ENCODE measurements at regions not wholly inside any gene's neighbourhood (a gene's known extent, or its start where the extent isn't known, plus 50 kb on each side); places are given as distances from the start of the nearest gene placed in this dataset.

DNA sequence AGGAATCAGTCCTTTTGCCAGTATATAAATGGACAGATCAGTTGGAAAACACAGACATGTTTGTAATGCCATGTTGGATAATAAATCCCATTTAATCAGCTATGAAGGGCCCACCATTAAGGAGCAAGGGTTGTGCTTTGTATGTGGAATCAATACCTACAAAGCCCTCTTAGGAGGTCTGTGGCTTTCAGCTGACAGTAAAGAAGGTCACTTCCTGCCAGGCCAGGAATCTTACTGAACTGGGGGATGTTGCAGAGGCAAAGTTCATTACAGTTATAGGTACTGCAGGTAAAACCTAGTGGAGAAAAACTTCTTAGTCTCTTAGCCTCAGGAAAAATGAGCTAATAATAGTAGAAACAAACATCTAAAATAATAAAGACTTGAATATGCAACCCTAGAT, 129.5 kb downstream of the FAM76B start:
- H3K4me3 ChIP-seq, result no peak overlapping the region
- intact Hi-C loops (cut with DNase I; ENCODE audit: low total_unique reads), result no loop called here
- H3K9me3 ChIP-seq, result peaks cover 0 to 5% (median 0%) of the 10 kb centered on the region in 8 donors
- H3K36me3 ChIP-seq, result no peaks in the 10 kb centered on the region
- H3K4me1 ChIP-seq, result no peaks in the 10 kb centered on the region
- no peak for DNase-seq
- no peaks in the 10 kb centered on the region for H3K27me3 ChIP-seq (replicated peaks in 1 of 7)
- H3K27ac ChIP-seq, result no peak overlapping the region
- TF ChIP-seq POLR2AphosphoS5 (IDR thresholded peaks at IDR 0.05), result no peak
- no peak for TF ChIP-seq POLR2A (IDR thresholded peaks at IDR 0.05)
- TF ChIP-seq, protein P1, sequence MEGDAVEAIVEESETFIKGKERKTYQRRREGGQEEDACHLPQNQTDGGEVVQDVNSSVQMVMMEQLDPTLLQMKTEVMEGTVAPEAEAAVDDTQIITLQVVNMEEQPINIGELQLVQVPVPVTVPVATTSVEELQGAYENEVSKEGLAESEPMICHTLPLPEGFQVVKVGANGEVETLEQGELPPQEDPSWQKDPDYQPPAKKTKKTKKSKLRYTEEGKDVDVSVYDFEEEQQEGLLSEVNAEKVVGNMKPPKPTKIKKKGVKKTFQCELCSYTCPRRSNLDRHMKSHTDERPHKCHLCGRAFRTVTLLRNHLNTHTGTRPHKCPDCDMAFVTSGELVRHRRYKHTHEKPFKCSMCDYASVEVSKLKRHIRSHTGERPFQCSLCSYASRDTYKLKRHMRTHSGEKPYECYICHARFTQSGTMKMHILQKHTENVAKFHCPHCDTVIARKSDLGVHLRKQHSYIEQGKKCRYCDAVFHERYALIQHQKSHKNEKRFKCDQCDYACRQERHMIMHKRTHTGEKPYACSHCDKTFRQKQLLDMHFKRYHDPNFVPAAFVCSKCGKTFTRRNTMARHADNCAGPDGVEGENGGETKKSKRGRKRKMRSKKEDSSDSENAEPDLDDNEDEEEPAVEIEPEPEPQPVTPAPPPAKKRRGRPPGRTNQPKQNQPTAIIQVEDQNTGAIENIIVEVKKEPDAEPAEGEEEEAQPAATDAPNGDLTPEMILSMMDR (IDR thresholded peaks at IDR 0.05 in 8 of 11, conservative IDR thresholded peaks at IDR 0.05 in 3 of 11), result no peak

- 84 to 100% (median 95%) methylated on average over 1 of the region's 1 CpG for WGBS, 5 donors
- Histone ChIP-seq H3K9me3 (peaks cover 0 to 5% (median 0%) of the 10 kb centered on the region in 8 donors), H3K27ac (no peak overlapping the region), H3K36me3 (no peaks in the 10 kb centered on the region), H3K27me3 (replicated peaks in 1 of 7) (no peaks in the 10 kb centered on the region), H3K4me1 (no peaks in the 10 kb centered on the region), H3K4me3 (no peak overlapping the region)
- TF ChIP-seq POLR2A (IDR thresholded peaks at IDR 0.05) (no peak), POLR2AphosphoS5 (IDR thresholded peaks at IDR 0.05) (no peak)
- TF ChIP-seq, protein P1 (IDR thresholded peaks at IDR 0.05 in 8 of 11, conservative IDR thresholded peaks at IDR 0.05 in 3 of 11), result no peak
- DNase-seq, result no peak
- intact Hi-C loops (cut with DNase I; ENCODE audit: low total_unique reads), result no loop called here
Observed at GRCh38 chr11:95659088-95659487, 130.5 kb downstream of the FAM76B start.

DNA sequence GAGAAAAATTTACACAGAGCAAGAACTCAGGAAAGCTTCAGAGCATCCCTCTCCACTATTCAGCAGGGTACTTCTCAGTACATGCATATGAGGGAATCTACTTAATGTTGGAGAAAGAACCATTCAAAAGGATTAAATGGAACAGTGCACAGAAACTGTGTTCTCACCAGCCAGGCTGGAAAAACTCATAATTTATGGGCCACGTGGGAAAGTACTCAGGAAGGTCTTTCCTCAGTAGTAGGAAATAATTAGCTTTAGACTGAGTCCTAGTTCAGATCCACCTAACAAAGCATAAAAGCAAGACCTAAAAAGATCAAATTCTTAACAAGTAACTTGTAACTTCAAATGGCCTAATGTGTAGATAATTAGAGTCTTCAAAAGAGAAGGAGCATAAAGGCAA, 134.0 kb downstream of the FAM76B start:
- intact Hi-C loops (cut with DNase I; ENCODE audit: low total_unique reads), result no loop called here
- Histone ChIP-seq H3K4me1 (peaks cover 0 to 7% (median 1%) of the 10 kb centered on the region in 6 donors), H3K4me3 (no peak overlapping the region), H3K27me3 (replicated peaks in 1 of 7) (no peaks in the 10 kb centered on the region), H3K9me3 (no peaks in the 10 kb centered on the region), H3K36me3 (no peaks in the 10 kb centered on the region), H3K27ac (no peak overlapping the region)
- TF ChIP-seq, protein P1 (IDR thresholded peaks at IDR 0.05 in 8 of 11, conservative IDR thresholded peaks at IDR 0.05 in 3 of 11), result no peak
- TF ChIP-seq POLR2A (IDR thresholded peaks at IDR 0.05), result no peak
- no peak for TF ChIP-seq POLR2AphosphoS5 (IDR thresholded peaks at IDR 0.05)
- DNase-seq, result no peak
- 26 to 42% (median 34%) methylated on average over 1 of the region's 1 CpG for WGBS, 5 donors

GRCh38 chr11:95653680-95654079, 135.9 kb downstream of the FAM76B start:
- Histone ChIP-seq H3K27me3 (replicated peaks in 1 of 7) (no peaks in the 10 kb centered on the region), H3K4me1 (peaks cover 0 to 11% (median 3%) of the 10 kb centered on the region in 6 donors), H3K36me3 (no peaks in the 10 kb centered on the region), H3K4me3 (no peak overlapping the region), H3K9me3 (no peaks in the 10 kb centered on the region), H3K27ac (no peak overlapping the region)
- WGBS, 5 donors, result 90 to 100% (median 97%) methylated on average over 1 of the region's 1 CpG
- DNase-seq, result no peak
- no peak for TF ChIP-seq POLR2AphosphoS5 (IDR thresholded peaks at IDR 0.05)
- TF ChIP-seq, protein P1 (IDR thresholded peaks at IDR 0.05 in 8 of 11, conservative IDR thresholded peaks at IDR 0.05 in 3 of 11), result no peak
- intact Hi-C loops (cut with DNase I; ENCODE audit: low total_unique reads), result no loop called here

All from spleen (tissue), 11 donors.